Endothelial cell of umbilical vein (primary cell): ENCODE measurements at regions not wholly inside any gene's neighbourhood (a gene's known extent, or its start where the extent isn't known, plus 50 kb on each side); places are given as distances from the start of the nearest gene placed in this dataset.

Experiments
- EZH2 ChIP-seq: IDR thresholded peaks from 2 replicates; pipeline ENCODE4 v1.6.1; 2012; ENCODE audit warnings: borderline replicate concordance, low read depth, mild to moderate bottlenecking, moderate library complexity, low read length, inconsistent platforms; ENCODE audit not compliant: severe bottlenecking
- FOS ChIP-seq: IDR thresholded peaks from 2 replicates; pipeline ENCODE4 v1.6.1; 2011; ENCODE audit warnings: mild to moderate bottlenecking, low read length, moderate library complexity, borderline replicate concordance; ENCODE audit not compliant: insufficient read depth
- JUN ChIP-seq: IDR thresholded peaks from 2 replicates; pipeline ENCODE4 v1.6.1; 2011; ENCODE audit warnings: borderline replicate concordance, low read depth; ENCODE audit not compliant: insufficient read length, insufficient read depth
- MYC ChIP-seq: IDR thresholded peaks from one replicate; pipeline ENCODE4 v1.6.1; 2011; ENCODE audit warnings: mild to moderate bottlenecking, low read depth, low read length
- POLR2A ChIP-seq: IDR thresholded peaks from 2 replicates; pipeline ENCODE4 v1.6.1; 2012; ENCODE audit warnings: low read depth, mild to moderate bottlenecking, control low read depth, low read length
- POLR2AphosphoS5 ChIP-seq: IDR thresholded peaks from 2 replicates; pipeline ENCODE4 v1.6.1; 2012; ENCODE audit warnings: low read depth, mild to moderate bottlenecking, control low read depth, low read length, moderate library complexity; ENCODE audit not compliant: insufficient read depth
- TF ChIP-seq, protein P1 (sequence below), 2 donors: IDR thresholded peaks; 1 replicate in 1 of 2; 2 replicates in 1 of 2; pipeline ENCODE4 v1.5.1; 2011; ENCODE audit warnings: low read length in 2 of 2, mild to moderate bottlenecking in 2 of 2, moderate library complexity in 2 of 2, control low read depth in 1 of 2, inconsistent platforms in 1 of 2, low read depth in 1 of 2; ENCODE audit not compliant: insufficient read depth in 1 of 2; ENCODE audit errors: extremely low read depth in 1 of 2
- TF ChIP-seq, protein P2 (sequence below): IDR thresholded peaks from 2 replicates; pipeline ENCODE4 v1.6.1; 2011; ENCODE audit not compliant: insufficient read depth, insufficient read length

GRCh38 chr20:11529047-11529446, 388.6 kb upstream of the BTBD3 start:
- TF ChIP-seq, protein P1, sequence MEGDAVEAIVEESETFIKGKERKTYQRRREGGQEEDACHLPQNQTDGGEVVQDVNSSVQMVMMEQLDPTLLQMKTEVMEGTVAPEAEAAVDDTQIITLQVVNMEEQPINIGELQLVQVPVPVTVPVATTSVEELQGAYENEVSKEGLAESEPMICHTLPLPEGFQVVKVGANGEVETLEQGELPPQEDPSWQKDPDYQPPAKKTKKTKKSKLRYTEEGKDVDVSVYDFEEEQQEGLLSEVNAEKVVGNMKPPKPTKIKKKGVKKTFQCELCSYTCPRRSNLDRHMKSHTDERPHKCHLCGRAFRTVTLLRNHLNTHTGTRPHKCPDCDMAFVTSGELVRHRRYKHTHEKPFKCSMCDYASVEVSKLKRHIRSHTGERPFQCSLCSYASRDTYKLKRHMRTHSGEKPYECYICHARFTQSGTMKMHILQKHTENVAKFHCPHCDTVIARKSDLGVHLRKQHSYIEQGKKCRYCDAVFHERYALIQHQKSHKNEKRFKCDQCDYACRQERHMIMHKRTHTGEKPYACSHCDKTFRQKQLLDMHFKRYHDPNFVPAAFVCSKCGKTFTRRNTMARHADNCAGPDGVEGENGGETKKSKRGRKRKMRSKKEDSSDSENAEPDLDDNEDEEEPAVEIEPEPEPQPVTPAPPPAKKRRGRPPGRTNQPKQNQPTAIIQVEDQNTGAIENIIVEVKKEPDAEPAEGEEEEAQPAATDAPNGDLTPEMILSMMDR (IDR thresholded peaks at IDR 0.05; ENCODE audit: extremely low read depth in 1 of 2, insufficient read depth in 1 of 2, low read depth in 1 of 2, low read length in 2 of 2): no peak
- TF ChIP-seq EZH2: no peak
- no peak for TF ChIP-seq FOS
- TF ChIP-seq MYC: no peak
- no peak for TF ChIP-seq POLR2A
- TF ChIP-seq POLR2AphosphoS5: no peak
- TF ChIP-seq, protein P2, sequence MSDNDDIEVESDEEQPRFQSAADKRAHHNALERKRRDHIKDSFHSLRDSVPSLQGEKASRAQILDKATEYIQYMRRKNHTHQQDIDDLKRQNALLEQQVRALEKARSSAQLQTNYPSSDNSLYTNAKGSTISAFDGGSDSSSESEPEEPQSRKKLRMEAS: no peak
- no peak for TF ChIP-seq JUN
